ENCODE measurements at regions not wholly inside any gene's neighbourhood (a gene's known extent, or its start where the extent isn't known, plus 50 kb on each side); places are given as distances from the start of the nearest gene placed in this dataset.
"Not testable (repeated sequence)": the region's sequence is repeated elsewhere in the genome, so short reads cannot be mapped to it uniquely, and the experiment has no call there.

- not testable (repeated sequence) for TF ChIP-seq CTCF (IDR thresholded peaks at IDR 0.05); EZH2 (IDR thresholded peaks at IDR 0.05; ENCODE audit: borderline replicate concordance, insufficient read depth, low read depth, low read length, poor library complexity, severe bottlenecking)
Observed at GRCh38 chr11:67804435-67805252, 130.2 kb upstream of the ALDH3B2 start.
